ENCODE measurements at regions not wholly inside any gene's neighbourhood (a gene's known extent, or its start where the extent isn't known, plus 50 kb on each side); places are given as distances from the start of the nearest gene placed in this dataset.

DNA sequence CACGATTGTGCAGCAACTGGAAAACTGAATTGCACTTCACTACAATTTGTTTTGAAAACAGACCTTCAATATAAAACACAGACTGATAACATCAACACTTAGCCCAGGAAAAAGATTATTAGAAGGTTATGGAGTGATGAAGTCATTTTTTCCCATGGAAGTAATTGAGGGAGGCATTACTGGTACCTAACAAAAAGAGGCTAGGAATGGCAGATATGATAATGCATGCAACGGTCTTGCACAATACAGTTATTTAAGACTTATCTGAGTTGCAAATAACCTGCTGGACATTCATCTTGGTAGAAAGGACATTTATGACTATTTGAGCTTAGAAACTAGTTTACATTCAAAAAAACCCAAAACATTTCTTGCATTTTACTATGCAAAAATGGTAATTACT is 1031.9 kb downstream of the FAT4 start:
- TF ChIP-seq, protein P1, sequence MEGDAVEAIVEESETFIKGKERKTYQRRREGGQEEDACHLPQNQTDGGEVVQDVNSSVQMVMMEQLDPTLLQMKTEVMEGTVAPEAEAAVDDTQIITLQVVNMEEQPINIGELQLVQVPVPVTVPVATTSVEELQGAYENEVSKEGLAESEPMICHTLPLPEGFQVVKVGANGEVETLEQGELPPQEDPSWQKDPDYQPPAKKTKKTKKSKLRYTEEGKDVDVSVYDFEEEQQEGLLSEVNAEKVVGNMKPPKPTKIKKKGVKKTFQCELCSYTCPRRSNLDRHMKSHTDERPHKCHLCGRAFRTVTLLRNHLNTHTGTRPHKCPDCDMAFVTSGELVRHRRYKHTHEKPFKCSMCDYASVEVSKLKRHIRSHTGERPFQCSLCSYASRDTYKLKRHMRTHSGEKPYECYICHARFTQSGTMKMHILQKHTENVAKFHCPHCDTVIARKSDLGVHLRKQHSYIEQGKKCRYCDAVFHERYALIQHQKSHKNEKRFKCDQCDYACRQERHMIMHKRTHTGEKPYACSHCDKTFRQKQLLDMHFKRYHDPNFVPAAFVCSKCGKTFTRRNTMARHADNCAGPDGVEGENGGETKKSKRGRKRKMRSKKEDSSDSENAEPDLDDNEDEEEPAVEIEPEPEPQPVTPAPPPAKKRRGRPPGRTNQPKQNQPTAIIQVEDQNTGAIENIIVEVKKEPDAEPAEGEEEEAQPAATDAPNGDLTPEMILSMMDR (IDR thresholded peaks at IDR 0.05), result no peak
- TF ChIP-seq POLR2A (IDR thresholded peaks at IDR 0.05), result no peak
